Endothelial cell (in vitro differentiated cells): ENCODE measurements at regions not wholly inside any gene's neighbourhood (a gene's known extent, or its start where the extent isn't known, plus 50 kb on each side); places are given as distances from the start of the nearest gene placed in this dataset.

ENCODE experiments used
- DNase-seq: peaks from one replicate; pipeline ENCODE4 v3.0.0; 2021; ENCODE audit warnings: low spot score
- H3K27ac Mint-ChIP-seq: one replicate; pipeline ENCODE4 v1.8.0; 2021; ENCODE audit warnings: mixed read lengths, inconsistent platforms; ENCODE audit not compliant: unreplicated experiment
- H3K27me3 Mint-ChIP-seq: one replicate; pipeline ENCODE4 v1.8.0; 2021; ENCODE audit warnings: mild to moderate bottlenecking, moderate library complexity, mixed read lengths, inconsistent platforms; ENCODE audit not compliant: unreplicated experiment
- H3K36me3 Mint-ChIP-seq: one replicate; pipeline ENCODE4 v1.8.0; 2021; ENCODE audit warnings: mild to moderate bottlenecking, low read depth, mixed read lengths, inconsistent platforms; ENCODE audit not compliant: unreplicated experiment
- H3K4me1 Mint-ChIP-seq: one replicate; pipeline ENCODE4 v1.8.0; 2021; ENCODE audit warnings: mild to moderate bottlenecking, mixed read lengths, inconsistent platforms; ENCODE audit not compliant: unreplicated experiment
- H3K4me3 Mint-ChIP-seq: one replicate; pipeline ENCODE4 v1.8.0; 2021; ENCODE audit warnings: mild to moderate bottlenecking, mixed read lengths, inconsistent platforms; ENCODE audit not compliant: unreplicated experiment
- H3K9me3 Mint-ChIP-seq: one replicate; pipeline ENCODE4 v1.8.0; 2021; ENCODE audit warnings: mixed read lengths, inconsistent platforms; ENCODE audit not compliant: unreplicated experiment
- CTCF ChIP-seq: fragments of 200-600 bp; sonication (generic); IDR thresholded peaks from one replicate; pipeline ENCODE4 v1.5.0; 2021; ENCODE audit warnings: antibody characterized with exemption; ENCODE audit not compliant: unreplicated experiment

DNA sequence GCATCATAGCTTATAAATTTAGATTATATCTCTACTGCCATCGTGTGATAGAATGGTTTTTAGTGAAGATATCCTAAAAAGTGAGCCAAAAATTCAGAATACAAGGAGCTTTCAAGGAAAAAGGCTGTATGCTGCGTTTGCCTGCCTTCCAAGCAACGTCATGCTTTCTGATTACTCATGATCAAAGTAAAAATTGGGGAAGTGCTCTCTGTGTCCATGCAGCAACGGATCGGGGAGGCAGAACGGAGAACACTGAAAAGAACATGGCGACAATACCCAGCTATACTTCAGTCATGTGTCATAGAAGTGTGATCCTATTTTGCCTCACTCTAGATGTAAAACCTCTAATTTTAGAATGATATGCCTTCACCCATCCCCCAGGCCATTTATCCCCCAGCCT, 185.7 kb downstream of the SUCLG1 start:
- TF ChIP-seq CTCF, result no peak
- H3K27ac Mint-ChIP-seq, result no peak overlapping the region
- H3K36me3 Mint-ChIP-seq, result no peaks in the 10 kb centered on the region
- peaks cover 3% of the 10 kb centered on the region for H3K27me3 Mint-ChIP-seq
- no peaks in the 10 kb centered on the region for H3K4me1 Mint-ChIP-seq
- no peak for DNase-seq
- no peaks in the 10 kb centered on the region for H3K9me3 Mint-ChIP-seq
- H3K4me3 Mint-ChIP-seq, result no peak overlapping the region

DNA sequence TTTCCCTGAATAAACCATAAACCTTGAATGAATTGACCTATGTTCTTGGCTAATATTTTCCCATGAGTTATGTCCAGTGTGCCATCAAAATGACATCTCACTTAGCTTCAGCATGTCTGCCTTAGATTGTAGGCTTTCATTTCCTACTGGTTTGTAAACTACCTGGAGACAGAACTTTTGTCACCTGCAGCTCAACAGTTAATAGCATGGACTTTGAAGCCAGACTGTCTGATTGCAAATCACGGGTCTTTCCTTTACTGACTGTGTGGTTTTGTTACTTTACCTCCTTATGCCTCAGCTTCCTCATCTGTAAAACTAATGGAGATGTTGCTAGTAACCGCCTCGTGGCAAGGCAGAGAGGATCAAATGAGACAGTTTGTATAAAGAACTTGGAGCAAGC, 187.1 kb downstream of the SUCLG1 start:
- H3K27ac Mint-ChIP-seq, result no peak overlapping the region
- H3K4me1 Mint-ChIP-seq, result no peaks in the 10 kb centered on the region
- no peak for TF ChIP-seq CTCF
- no peak for DNase-seq
- H3K9me3 Mint-ChIP-seq, result no peaks in the 10 kb centered on the region
- H3K4me3 Mint-ChIP-seq, result no peak overlapping the region
- peaks cover 3% of the 10 kb centered on the region for H3K27me3 Mint-ChIP-seq
- H3K36me3 Mint-ChIP-seq, result no peaks in the 10 kb centered on the region

DNA sequence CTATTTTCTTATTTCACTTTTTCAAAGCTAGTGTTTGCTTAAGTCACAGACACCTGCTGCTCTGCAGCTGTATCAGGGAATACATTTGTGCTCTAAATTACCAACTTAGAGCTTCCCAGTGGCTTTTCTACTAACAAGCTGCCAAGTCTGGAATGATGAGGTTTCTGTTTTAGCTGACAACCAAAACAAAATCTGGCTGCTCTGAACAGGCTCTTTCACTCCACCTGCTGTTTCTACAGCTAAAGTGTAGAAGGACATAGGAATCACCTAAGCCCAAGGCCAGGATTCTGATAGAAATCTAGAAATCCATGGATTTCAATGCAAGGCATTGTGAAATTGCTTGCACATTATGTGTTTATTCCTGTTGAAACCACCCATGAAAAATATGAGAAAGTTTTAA, 201.2 kb downstream of the SUCLG1 start:
- no peak overlapping the region for H3K4me3 Mint-ChIP-seq
- H3K36me3 Mint-ChIP-seq, result no peaks in the 10 kb centered on the region
- TF ChIP-seq CTCF, result no peak
- no peak for DNase-seq
- no peak overlapping the region for H3K27ac Mint-ChIP-seq
- H3K4me1 Mint-ChIP-seq, result peaks cover 9% of the 10 kb centered on the region
- H3K27me3 Mint-ChIP-seq, result no peaks in the 10 kb centered on the region
- H3K9me3 Mint-ChIP-seq, result peaks cover 4% of the 10 kb centered on the region

DNA sequence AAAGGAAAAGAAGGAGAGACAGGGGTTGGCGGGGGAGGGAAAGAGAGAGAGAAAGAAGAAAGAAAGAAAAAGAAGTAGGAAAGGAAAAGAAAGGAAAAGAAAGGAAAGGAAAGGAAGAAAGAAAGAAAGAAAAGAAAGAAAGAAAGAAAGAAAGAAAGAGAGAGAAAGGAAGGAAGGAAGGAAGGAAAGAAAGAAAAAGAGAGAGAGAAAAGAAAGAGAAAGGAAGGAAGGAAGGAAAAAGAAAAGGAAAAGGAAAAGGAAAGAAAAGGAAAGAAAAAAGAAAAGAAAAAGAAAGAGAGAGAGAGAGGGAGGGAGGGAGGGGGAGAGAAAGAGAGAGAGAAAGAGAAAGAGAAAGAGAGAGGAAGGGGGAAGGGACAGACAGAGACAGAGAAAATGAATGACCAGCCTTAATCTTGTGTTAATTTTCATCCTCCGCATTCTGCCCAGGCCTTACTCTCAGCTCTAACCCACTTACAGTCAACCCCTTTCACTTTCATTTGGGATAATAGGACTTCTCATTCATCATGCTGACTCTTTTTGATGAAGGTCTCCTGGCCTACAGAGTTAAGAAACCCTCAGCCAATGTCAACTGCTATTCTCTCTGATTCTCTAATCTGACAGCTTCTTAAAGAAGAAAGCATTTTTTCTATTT, 207.3 kb downstream of the SUCLG1 start:
- no peak for TF ChIP-seq CTCF
- H3K4me3 Mint-ChIP-seq, result no peak overlapping the region
- H3K27me3 Mint-ChIP-seq, result peaks cover 2% of the 10 kb centered on the region
- H3K27ac Mint-ChIP-seq, result no peak overlapping the region
- no peak for DNase-seq
- no peaks in the 10 kb centered on the region for H3K9me3 Mint-ChIP-seq
- H3K36me3 Mint-ChIP-seq, result no peaks in the 10 kb centered on the region
- peaks cover 9% of the 10 kb centered on the region for H3K4me1 Mint-ChIP-seq

GRCh38 chr2:84249140-84249539, 209.9 kb downstream of the SUCLG1 start:
- H3K4me3 Mint-ChIP-seq, result no peak overlapping the region
- H3K27me3 Mint-ChIP-seq, result peaks cover 2% of the 10 kb centered on the region
- no peak for DNase-seq
- TF ChIP-seq CTCF, result no peak
- H3K4me1 Mint-ChIP-seq, result peaks cover 3% of the 10 kb centered on the region
- H3K9me3 Mint-ChIP-seq, result no peaks in the 10 kb centered on the region
- H3K36me3 Mint-ChIP-seq, result no peaks in the 10 kb centered on the region
- H3K27ac Mint-ChIP-seq, result no peak overlapping the region
